GM19025 (cell line): ENCODE measurements at regions not wholly inside any gene's neighbourhood (a gene's known extent, or its start where the extent isn't known, plus 50 kb on each side); places are given as distances from the start of the nearest gene placed in this dataset.

Source experiments
- ATAC-seq: cut with Tn5 transposase; IDR thresholded peaks from one replicate; pipeline ENCODE4 v1.9.1; 2021; ENCODE audit warnings: mild to moderate bottlenecking, low read depth, moderate library complexity; ENCODE audit not compliant: unreplicated experiment

- ATAC-seq: no peak
Observed at GRCh38 chr4:182973511-182973911, 56.3 kb upstream of the DCTD start.

DNA sequence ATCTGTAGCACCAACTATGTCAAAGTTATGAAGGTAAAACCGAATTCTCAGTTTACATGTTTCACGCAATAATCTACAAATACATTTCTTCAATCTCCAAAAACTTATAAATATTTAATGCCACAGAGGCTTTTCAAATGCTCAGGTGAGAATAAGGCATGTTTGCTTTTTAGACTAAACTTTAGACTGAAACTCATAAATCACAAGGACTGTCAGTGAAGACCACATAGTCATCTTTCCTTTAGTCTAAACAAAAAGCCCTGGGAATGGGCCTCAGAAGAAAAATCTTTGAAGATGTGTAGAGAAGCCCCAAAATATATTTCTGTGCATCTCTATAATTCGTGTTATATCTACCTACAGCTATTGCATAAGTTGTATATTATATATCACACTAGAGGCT, 54.5 kb upstream of the DCTD start:
- no peak for ATAC-seq

DNA sequence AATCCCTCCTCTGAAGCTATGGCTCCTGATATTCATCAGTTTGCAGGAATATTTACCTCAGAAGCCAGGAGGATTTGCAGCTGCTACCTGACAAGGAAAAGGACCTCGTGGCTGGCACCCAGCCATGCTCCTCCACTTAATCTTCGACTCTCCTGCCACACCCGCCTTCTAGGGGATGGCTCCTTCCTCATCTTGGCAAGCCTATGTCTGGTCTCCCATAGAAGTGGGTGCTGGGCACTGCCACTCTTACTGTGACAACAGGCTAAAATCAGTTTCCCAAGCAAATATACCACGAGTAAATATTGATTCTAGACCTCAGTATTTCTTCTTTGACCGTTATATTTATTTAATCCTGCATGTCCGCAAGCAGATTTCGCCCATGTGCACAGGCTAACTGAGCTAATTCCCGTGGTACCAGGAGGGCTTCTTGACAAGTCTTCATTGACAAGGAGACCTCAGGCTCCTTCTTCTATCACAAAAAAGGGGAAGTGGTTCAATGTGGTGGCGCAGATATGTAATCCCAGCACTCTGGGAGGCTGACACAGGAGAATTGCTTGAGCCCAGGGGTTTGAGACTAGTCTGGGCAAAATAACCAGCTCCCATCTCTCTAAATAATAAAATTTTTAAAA, 52.6 kb upstream of the DCTD start:
- peak; percentile 48 for ATAC-seq

DNA sequence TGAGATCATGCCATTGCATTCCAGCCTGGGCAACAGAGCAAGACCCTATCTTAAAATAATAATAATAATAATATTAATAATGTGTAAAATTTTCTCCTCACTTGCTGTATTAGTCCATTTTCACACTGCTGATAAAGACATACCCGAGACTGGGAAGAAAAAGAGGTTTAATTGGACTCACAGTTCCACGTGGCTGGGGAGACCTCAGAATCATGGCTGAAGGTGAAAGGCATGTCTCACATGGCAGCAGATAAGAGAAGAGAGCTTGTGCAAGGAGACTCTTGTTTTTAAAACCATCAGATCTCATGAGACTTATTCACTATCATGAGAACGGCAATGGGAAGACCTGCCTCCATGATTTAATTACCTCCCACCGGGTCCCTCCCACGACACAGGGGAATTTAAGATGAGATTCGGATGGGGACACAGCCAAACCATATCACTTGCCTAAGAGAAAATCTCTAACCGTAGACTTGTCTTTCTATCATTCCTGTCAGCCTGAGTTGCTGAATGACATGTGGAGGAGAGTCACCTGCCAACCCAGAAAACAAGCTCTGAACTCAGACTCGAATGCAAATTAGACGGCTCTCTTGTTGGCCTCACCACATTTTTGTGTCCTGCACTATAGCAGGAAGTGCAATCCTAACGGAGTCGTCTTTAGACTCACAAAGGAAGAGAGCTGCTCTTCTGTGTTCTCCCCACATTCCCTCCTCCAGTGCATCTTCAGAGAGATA, 51.9 kb upstream of the DCTD start:
- ATAC-seq: no peak

- no peak for ATAC-seq
Observed at GRCh38 chr4:182967403-182967802, 50.2 kb upstream of the DCTD start.
